ENCODE measurements at regions not wholly inside any gene's neighbourhood (a gene's known extent, or its start where the extent isn't known, plus 50 kb on each side); places are given as distances from the start of the nearest gene placed in this dataset.

GRCh38 chr3:66592927-66593625, 92.3 kb upstream of the LRIG1 start:
- no peak for DNase-seq

GRCh38 chr3:66593978-66594377, 93.2 kb upstream of the LRIG1 start:
- DNase-seq = no peak

- DNase-seq = no peak
These were observed 96.6 kb upstream of the LRIG1 start for GRCh38 chr3:66597308-66597863.

GRCh38 chr3:66598168-66598567, 97.3 kb upstream of the LRIG1 start:
- no peak for DNase-seq

GRCh38 chr3:66602237-66602636, 101.4 kb upstream of the LRIG1 start:
- DNase-seq = no peak

- no peak for DNase-seq
These were observed 101.9 kb upstream of the LRIG1 start for GRCh38 chr3:66602691-66603090.

- no peak for DNase-seq
These were observed 102.4 kb upstream of the LRIG1 start for GRCh38 chr3:66603151-66603611.

GRCh38 chr3:66604481-66604880, 103.7 kb upstream of the LRIG1 start:
- no peak for DNase-seq

- DNase-seq = no peak
These were observed 105.3 kb upstream of the LRIG1 start for GRCh38 chr3:66606126-66606525.

- DNase-seq = no peak
These were observed 106.0 kb upstream of the LRIG1 start for GRCh38 chr3:66606868-66607267.

- no peak for DNase-seq
These were observed 109.1 kb upstream of the LRIG1 start for GRCh38 chr3:66609660-66610561.

- DNase-seq = no peak
These were observed 109.7 kb upstream of the LRIG1 start for GRCh38 chr3:66610562-66610909.

GRCh38 chr3:66615643-66616301, 115.0 kb upstream of the LRIG1 start:
- DNase-seq = no peak

GRCh38 chr3:66617351-66617750, 116.5 kb upstream of the LRIG1 start:
- no peak for DNase-seq

- DNase-seq = no peak
These were observed 117.2 kb upstream of the LRIG1 start for GRCh38 chr3:66618066-66618465.

- no peak for DNase-seq
These were observed 119.5 kb upstream of the LRIG1 start for GRCh38 chr3:66620296-66620695.

GRCh38 chr3:66622756-66623457, 122.1 kb upstream of the LRIG1 start:
- DNase-seq = no peak

GRCh38 chr3:66625505-66626216, 124.8 kb upstream of the LRIG1 start:
- no peak for DNase-seq

- DNase-seq = no peak
These were observed 128.5 kb upstream of the LRIG1 start for GRCh38 chr3:66629150-66629981.

- DNase-seq = no peak
These were observed 129.2 kb upstream of the LRIG1 start for GRCh38 chr3:66629982-66630368.
